ENCODE measurements at regions not wholly inside any gene's neighbourhood (a gene's known extent, or its start where the extent isn't known, plus 50 kb on each side); places are given as distances from the start of the nearest gene placed in this dataset.

DNA sequence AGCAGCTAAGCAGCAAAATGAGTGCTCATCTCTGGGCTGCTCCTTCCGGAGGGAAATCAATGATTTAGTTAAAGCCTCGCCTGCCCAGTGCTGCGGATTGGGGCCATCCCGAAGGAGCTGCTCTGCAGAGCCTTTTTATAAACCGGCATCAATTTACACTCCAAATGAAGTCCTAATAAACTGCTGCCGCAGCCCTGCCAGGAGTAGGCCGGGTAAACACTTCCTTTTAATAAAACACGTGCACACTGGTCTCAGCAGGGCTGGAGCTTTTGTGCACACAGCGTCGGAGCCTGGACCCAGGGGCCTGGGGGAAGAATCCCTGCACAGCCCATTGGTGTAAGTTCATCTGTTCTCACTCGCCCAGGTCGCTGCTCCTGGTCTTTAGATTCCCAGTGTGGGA, 79.6 kb upstream of the HS3ST2 start:
- Histone ChIP-seq H3K4me3 (replicated peaks in 1 of 3; ENCODE audit: insufficient read depth in 1 of 3, low read depth in 1 of 3, low read length in 3 of 3) (no peak overlapping the region), H3K79me2 (ENCODE audit: control insufficient read depth, insufficient read depth, low read length) (no peaks in the 10 kb centered on the region), H4K20me1 (replicated peaks; ENCODE audit: control insufficient read depth, extremely low read depth, insufficient read depth, low read length) (no peaks in the 10 kb centered on the region), H3K36me3 (ENCODE audit: control insufficient read depth in 2 of 2, extremely low read depth in 1 of 2, insufficient read depth in 2 of 2, low read length in 2 of 2) (no peaks in the 10 kb centered on the region), H3K9me3 (replicated peaks; ENCODE audit: control insufficient read depth, insufficient read depth, low read length) (no peaks in the 10 kb centered on the region), H3K4me2 (ENCODE audit: insufficient read depth, low read length) (no peak overlapping the region), H3K27me3 (ENCODE audit: control insufficient read depth in 2 of 2, insufficient read depth in 2 of 2, low read length in 2 of 2) (no peaks in the 10 kb centered on the region), H3K27ac (ENCODE audit: insufficient read depth, low read depth, low read length) (no peak overlapping the region), H3K9ac (replicated peaks; ENCODE audit: extremely low read depth, insufficient read depth, low read length) (no peak overlapping the region), H2AFZ (ENCODE audit: low read depth, low read length) (no peak overlapping the region), H3K4me1 (ENCODE audit: control insufficient read depth, extremely low read depth, insufficient read depth, low read length) (no peaks in the 10 kb centered on the region), H3K9me1 (replicated peaks; ENCODE audit: control insufficient read depth, extremely low read depth, insufficient read depth, low read length) (no peaks in the 10 kb centered on the region)
- FAIRE-seq (no peak), DNase-seq (ENCODE audit: low read depth, low spot score) (no peak)
- intact Hi-C loops (cut with micrococcal nuclease) = no loop called here
- ChIA-PET CTCF (no interaction called here), POLR2A (no interaction called here)
- BruUV-seq (replicated peaks) = no TSS peak
- TF ChIP-seq JUN (IDR thresholded peaks at IDR 0.05; ENCODE audit: borderline replicate concordance, insufficient read depth, insufficient read length, low read depth) = no peak
- TF ChIP-seq MAX (IDR thresholded peaks at IDR 0.05; ENCODE audit: insufficient read depth, insufficient read length) = no peak
- no peak for TF ChIP-seq POLR2A (IDR thresholded peaks at IDR 0.05; ENCODE audit: low read depth, low read length)
- TF ChIP-seq MYC (IDR thresholded peaks at IDR 0.05; ENCODE audit: low read depth, low read length) = no peak
- no peak for TF ChIP-seq POLR2AphosphoS5 (IDR thresholded peaks at IDR 0.05; ENCODE audit: insufficient read depth, low read depth, low read length)
- TF ChIP-seq GATA2 (IDR thresholded peaks at IDR 0.05; ENCODE audit: insufficient read depth, insufficient read length, low read depth, low read length) = no peak
- no peak for TF ChIP-seq EZH2 (IDR thresholded peaks at IDR 0.05; ENCODE audit: borderline replicate concordance, low read depth, low read length, severe bottlenecking)
- no peak for TF ChIP-seq CTCF (IDR thresholded peaks at IDR 0.05; ENCODE audit: extremely low read depth in 1 of 2, insufficient read depth in 1 of 2, low read depth in 1 of 2, low read length in 2 of 2)
- TF ChIP-seq FOS (IDR thresholded peaks at IDR 0.05; ENCODE audit: borderline replicate concordance, insufficient read depth, low read length) = no peak
- dilution Hi-C loops (cut with MboI; ENCODE audit: extremely low pct_ligation_motif_present, low sequenced_read_pairs) = no loop called here

Data from endothelial cell of umbilical vein (primary cell).